GM12891 (cell line): ENCODE measurements at regions not wholly inside any gene's neighbourhood (a gene's known extent, or its start where the extent isn't known, plus 50 kb on each side); places are given as distances from the start of the nearest gene placed in this dataset.

Source experiments
- PAX5 ChIP-seq: IDR thresholded peaks from 2 replicates; pipeline ENCODE4 v1.6.1; 2011; ENCODE audit warnings: low read length, moderate library complexity, mild to moderate bottlenecking; ENCODE audit not compliant: insufficient read depth, severe bottlenecking
- POLR2A ChIP-seq: IDR thresholded peaks from 2 replicates; pipeline ENCODE4 v1.6.1; 2011; ENCODE audit warnings: low read depth, low read length, control low read depth
- POLR2AphosphoS5 ChIP-seq: IDR thresholded peaks from 2 replicates; pipeline ENCODE4 v1.6.1; 2011; ENCODE audit warnings: low read depth, low read length, control low read depth
- TAF1 ChIP-seq: IDR thresholded peaks from 2 replicates; pipeline ENCODE4 v1.6.1; 2011; ENCODE audit warnings: low read depth, low read length, control low read depth

GRCh38 chr10:30705625-30706149 is 76.1 kb upstream of the LYZL2 start:
- peak; percentile 47 for TF ChIP-seq POLR2A
- TF ChIP-seq TAF1: no peak
- no peak for TF ChIP-seq POLR2AphosphoS5
- TF ChIP-seq PAX5: no peak
